ENCODE measurements at regions not wholly inside any gene's neighbourhood (a gene's known extent, or its start where the extent isn't known, plus 50 kb on each side); places are given as distances from the start of the nearest gene placed in this dataset.
A peak's percentile ranks its signal among the peaks of the same experiment; 100 is the strongest.

DNA sequence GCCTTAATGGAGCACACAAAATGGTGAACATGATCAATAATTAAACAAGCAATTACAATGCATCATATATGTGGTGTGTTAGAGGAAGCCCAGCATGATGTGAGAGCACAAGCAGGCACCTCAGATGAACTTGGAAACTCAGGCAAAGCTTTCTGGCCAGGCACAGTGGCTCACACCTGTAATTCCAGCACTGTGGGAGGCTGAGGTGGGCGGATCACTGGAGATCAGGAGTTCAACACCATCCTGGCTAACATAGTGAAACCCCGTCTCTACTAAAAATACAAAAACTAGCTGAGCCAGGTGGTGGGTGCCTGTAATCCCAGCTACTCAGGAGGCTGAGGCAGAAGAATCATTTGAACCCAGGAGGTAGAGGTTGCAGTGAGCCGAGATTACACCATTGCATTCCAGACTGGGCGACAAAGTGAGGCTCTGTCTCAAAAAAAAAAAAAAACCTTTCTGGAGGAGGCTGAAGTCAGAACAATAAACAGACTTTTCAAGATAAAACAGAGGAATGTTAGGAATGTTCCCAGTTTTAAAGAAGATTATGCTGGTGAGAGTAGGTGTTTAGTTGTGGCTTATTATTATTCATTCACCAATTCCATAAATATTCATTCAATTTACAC lies 159.4 kb downstream of the CEMIP2 start:
- Histone ChIP-seq H3K9me3 (ENCODE audit: control insufficient read depth, insufficient read depth, low read length) (peaks cover 4% of the 10 kb centered on the region; the same call in 1 of the 2 replicates), H3K36me3 (ENCODE audit: control insufficient read depth, low read length) (no peaks in the 10 kb centered on the region), H4K20me1 (ENCODE audit: control insufficient read depth, insufficient read depth, low read depth, low read length) (no peaks in the 10 kb centered on the region), H3K4me1 (ENCODE audit: control insufficient read depth, low read length) (no peaks in the 10 kb centered on the region), H3K79me2 (ENCODE audit: control insufficient read depth, low read length) (no peaks in the 10 kb centered on the region), H3K27ac (ENCODE audit: low read depth, low read length) (no peak overlapping the region), H3K9me2 (replicated peaks; ENCODE audit: control insufficient read depth, low read length) (no peaks in the 10 kb centered on the region), H3K4me3 (ENCODE audit: low read length) (no peak overlapping the region), H3F3A (ENCODE audit: control insufficient read depth, insufficient read depth) (no peaks in the 10 kb centered on the region), H3K27me3 (ENCODE audit: control insufficient read depth, low read length) (no peaks in the 10 kb centered on the region), H3K4me2 (ENCODE audit: low read length) (no peak overlapping the region)
- TF ChIP-seq, protein P1, sequence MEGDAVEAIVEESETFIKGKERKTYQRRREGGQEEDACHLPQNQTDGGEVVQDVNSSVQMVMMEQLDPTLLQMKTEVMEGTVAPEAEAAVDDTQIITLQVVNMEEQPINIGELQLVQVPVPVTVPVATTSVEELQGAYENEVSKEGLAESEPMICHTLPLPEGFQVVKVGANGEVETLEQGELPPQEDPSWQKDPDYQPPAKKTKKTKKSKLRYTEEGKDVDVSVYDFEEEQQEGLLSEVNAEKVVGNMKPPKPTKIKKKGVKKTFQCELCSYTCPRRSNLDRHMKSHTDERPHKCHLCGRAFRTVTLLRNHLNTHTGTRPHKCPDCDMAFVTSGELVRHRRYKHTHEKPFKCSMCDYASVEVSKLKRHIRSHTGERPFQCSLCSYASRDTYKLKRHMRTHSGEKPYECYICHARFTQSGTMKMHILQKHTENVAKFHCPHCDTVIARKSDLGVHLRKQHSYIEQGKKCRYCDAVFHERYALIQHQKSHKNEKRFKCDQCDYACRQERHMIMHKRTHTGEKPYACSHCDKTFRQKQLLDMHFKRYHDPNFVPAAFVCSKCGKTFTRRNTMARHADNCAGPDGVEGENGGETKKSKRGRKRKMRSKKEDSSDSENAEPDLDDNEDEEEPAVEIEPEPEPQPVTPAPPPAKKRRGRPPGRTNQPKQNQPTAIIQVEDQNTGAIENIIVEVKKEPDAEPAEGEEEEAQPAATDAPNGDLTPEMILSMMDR (IDR thresholded peaks at IDR 0.05; ENCODE audit: low read depth, low read length, poor library complexity, severe bottlenecking): no peak
- no peak for TF ChIP-seq EZH2phosphoT487 (IDR thresholded peaks at IDR 0.05; ENCODE audit: borderline replicate concordance, low read length)

DNA sequence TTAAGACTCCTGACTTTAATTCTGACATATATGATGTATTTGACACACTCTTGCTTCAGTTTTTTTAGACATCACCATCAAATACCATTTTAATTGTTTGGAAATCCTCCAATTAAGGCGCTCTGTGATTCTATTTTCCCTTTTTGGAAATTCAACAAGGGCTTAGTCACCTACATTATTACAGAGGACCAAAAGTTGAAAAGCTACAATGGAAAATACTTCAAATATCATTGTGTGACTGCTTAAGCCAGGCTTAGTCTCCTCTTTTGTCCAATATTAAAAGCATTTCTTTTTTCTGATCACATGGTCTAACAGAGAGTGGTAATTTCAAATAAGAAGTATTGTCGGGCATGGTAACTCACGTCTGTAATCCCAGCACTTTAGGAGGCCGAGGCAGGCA lies 160.3 kb downstream of the CEMIP2 start:
- H3K4me3 ChIP-seq (ENCODE audit: low read length): no peak overlapping the region
- H3K9me2 ChIP-seq (replicated peaks; ENCODE audit: control insufficient read depth, low read length): no peaks in the 10 kb centered on the region
- no peak overlapping the region for H3K4me2 ChIP-seq (ENCODE audit: low read length)
- H3K27ac ChIP-seq (ENCODE audit: low read depth, low read length): no peak overlapping the region
- no peaks in the 10 kb centered on the region for H3K36me3 ChIP-seq (ENCODE audit: control insufficient read depth, low read length)
- no peaks in the 10 kb centered on the region for H3K4me1 ChIP-seq (ENCODE audit: control insufficient read depth, low read length)
- no peaks in the 10 kb centered on the region for H3K27me3 ChIP-seq (ENCODE audit: control insufficient read depth, low read length)
- H4K20me1 ChIP-seq (ENCODE audit: control insufficient read depth, insufficient read depth, low read depth, low read length): no peaks in the 10 kb centered on the region
- H3K79me2 ChIP-seq (ENCODE audit: control insufficient read depth, low read length): no peaks in the 10 kb centered on the region
- no peaks in the 10 kb centered on the region for H3F3A ChIP-seq (ENCODE audit: control insufficient read depth, insufficient read depth)
- H3K9me3 ChIP-seq (ENCODE audit: control insufficient read depth, insufficient read depth, low read length): peaks cover 4% of the 10 kb centered on the region; the same call in 1 of the 2 replicates
- TF ChIP-seq EZH2phosphoT487 (IDR thresholded peaks at IDR 0.05; ENCODE audit: borderline replicate concordance, low read length): no peak
- TF ChIP-seq, protein P1 (IDR thresholded peaks at IDR 0.05; ENCODE audit: low read depth, low read length, poor library complexity, severe bottlenecking): no peak

DNA sequence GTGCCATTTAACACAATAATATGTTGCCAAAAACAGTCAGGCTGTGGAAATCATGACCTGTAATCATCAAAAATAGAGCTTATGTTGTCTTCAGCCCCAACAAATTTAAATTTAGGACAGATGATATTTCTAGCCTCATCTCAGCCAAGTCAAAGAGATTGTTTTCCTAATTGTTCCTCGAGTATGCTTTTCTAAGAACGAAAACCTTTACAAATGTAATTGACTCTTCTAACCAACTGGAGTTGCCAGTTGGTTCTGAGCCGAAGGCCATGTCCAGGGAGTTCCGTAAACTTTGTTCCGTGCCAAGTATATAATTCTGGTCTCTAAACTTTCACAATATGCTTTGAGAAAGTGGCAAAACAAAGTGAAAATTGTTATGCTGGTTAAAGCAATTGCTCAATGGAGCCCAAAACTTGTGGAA lies 160.8 kb downstream of the CEMIP2 start:
- Histone ChIP-seq H3K4me3 (ENCODE audit: low read length) (no peak overlapping the region), H4K20me1 (ENCODE audit: control insufficient read depth, insufficient read depth, low read depth, low read length) (no peaks in the 10 kb centered on the region), H3K36me3 (ENCODE audit: control insufficient read depth, low read length) (no peaks in the 10 kb centered on the region), H3K27ac (ENCODE audit: low read depth, low read length) (no peak overlapping the region), H3K4me2 (ENCODE audit: low read length) (no peak overlapping the region), H3F3A (ENCODE audit: control insufficient read depth, insufficient read depth) (no peaks in the 10 kb centered on the region), H3K9me3 (ENCODE audit: control insufficient read depth, insufficient read depth, low read length) (peaks cover 4% of the 10 kb centered on the region; the same call in 1 of the 2 replicates), H3K79me2 (ENCODE audit: control insufficient read depth, low read length) (no peaks in the 10 kb centered on the region), H3K27me3 (ENCODE audit: control insufficient read depth, low read length) (no peaks in the 10 kb centered on the region), H3K9me2 (replicated peaks; ENCODE audit: control insufficient read depth, low read length) (no peaks in the 10 kb centered on the region), H3K4me1 (ENCODE audit: control insufficient read depth, low read length) (no peaks in the 10 kb centered on the region)
- no peak for TF ChIP-seq EZH2phosphoT487 (IDR thresholded peaks at IDR 0.05; ENCODE audit: borderline replicate concordance, low read length)

DNA sequence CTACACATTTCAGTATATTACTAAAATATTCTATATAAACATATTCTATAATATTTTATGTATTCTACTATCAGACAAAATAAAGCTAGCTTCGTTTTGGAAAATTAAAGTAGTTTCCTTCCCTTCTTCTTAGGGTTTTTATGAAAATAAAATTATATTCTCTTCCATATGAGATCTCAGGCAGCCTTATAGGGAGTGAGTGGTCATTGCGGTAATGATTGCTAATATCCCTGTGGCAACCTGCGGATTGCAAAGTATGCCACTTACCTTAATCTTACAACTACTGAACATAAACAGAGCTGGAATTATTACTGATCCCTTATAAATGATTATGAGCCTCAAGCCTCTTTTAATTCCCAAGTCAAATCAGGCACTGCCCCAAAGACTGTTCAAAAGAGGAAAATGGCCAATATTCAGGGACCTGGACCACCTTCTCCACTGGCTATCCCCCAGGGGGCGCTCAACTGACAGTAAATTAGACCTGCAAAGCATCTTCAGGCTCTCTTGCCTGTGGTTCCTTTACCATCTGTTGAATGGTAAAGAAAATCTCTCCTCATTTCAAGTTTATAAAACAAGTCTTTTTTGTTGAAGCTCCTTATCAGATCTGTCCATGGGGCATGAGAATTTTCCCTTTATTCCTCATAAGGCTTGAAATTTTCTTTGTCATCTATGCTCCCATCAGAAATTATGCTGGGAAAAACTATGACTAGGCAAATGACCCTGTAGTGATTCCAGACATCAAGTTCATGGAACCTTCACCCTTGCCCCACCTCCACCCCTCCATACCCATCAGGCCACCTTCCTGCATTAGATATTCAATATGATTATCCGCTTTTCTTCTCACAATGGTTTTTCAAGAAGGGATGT lies 163.9 kb downstream of the CEMIP2 start:
- Histone ChIP-seq H3K4me2 (ENCODE audit: low read length) (no peak overlapping the region), H3K36me3 (ENCODE audit: control insufficient read depth, low read length) (no peaks in the 10 kb centered on the region)
- TF ChIP-seq, protein P1 (IDR thresholded peaks at IDR 0.05; ENCODE audit: low read depth, low read length, poor library complexity, severe bottlenecking): peak; percentile 88
- TF ChIP-seq EZH2phosphoT487 (IDR thresholded peaks at IDR 0.05; ENCODE audit: borderline replicate concordance, low read length): no peak

More for the DNA sequence above, 163.9 kb downstream of the CEMIP2 start:
- H3K9me2 ChIP-seq (replicated peaks; ENCODE audit: control insufficient read depth, low read length): no peaks in the 10 kb centered on the region
- no peaks in the 10 kb centered on the region for H3F3A ChIP-seq (ENCODE audit: control insufficient read depth, insufficient read depth)
- no peak overlapping the region for H3K27ac ChIP-seq (ENCODE audit: low read depth, low read length)
- no peak overlapping the region for H3K4me3 ChIP-seq (ENCODE audit: low read length)
- no peaks in the 10 kb centered on the region for H3K9me3 ChIP-seq (ENCODE audit: control insufficient read depth, insufficient read depth, low read length)
- H4K20me1 ChIP-seq (ENCODE audit: control insufficient read depth, insufficient read depth, low read depth, low read length): no peaks in the 10 kb centered on the region
- H3K79me2 ChIP-seq (ENCODE audit: control insufficient read depth, low read length): no peaks in the 10 kb centered on the region
- H3K27me3 ChIP-seq (ENCODE audit: control insufficient read depth, low read length): no peaks in the 10 kb centered on the region
- H3K4me1 ChIP-seq (ENCODE audit: control insufficient read depth, low read length): no peaks in the 10 kb centered on the region
